SU-DHL-6 (cell line): ENCODE measurements at regions not wholly inside any gene's neighbourhood (a gene's known extent, or its start where the extent isn't known, plus 50 kb on each side); places are given as distances from the start of the nearest gene placed in this dataset.

ENCODE experiments used
- H2AFZ ChIP-seq: fragments of 200-600 bp; sonication (generic); 2 replicates; pipeline ENCODE4 v1.6.1; 2014; ENCODE audit warnings: low read depth, mild to moderate bottlenecking, moderate library complexity, mixed read lengths, antibody characterized with exemption, low read length; ENCODE audit not compliant: severe bottlenecking
- H3F3A ChIP-seq: fragments of 200-600 bp; shearing (Covaris generic); 2 replicates; pipeline ENCODE4 v1.6.0; 2016; ENCODE audit warnings: antibody characterized with exemption, mild to moderate bottlenecking; ENCODE audit not compliant: insufficient read depth
- H3K27ac ChIP-seq: fragments of 200-600 bp; sonication (generic); 2 replicates; pipeline ENCODE4 v1.5.1; 2016; ENCODE audit warnings: low read depth, mild to moderate bottlenecking, low read length, moderate library complexity, mixed read lengths
- H3K27me3 ChIP-seq: fragments of 200-600 bp; sonication (generic), shearing (Covaris generic); 2 replicates; pipeline ENCODE4 v1.6.0; 2014; ENCODE audit warnings: mild to moderate bottlenecking, low read length
- H3K36me3 ChIP-seq: fragments of 200-600 bp; sonication (generic); 2 replicates; pipeline ENCODE4 v1.6.1; 2014; ENCODE audit warnings: mild to moderate bottlenecking, low read length, mixed read lengths
- H3K4me2 ChIP-seq: fragments of 300-600, 200-600 bp; shearing (Covaris generic), sonication (generic); 2 replicates; pipeline ENCODE4 v1.6.0; 2014; ENCODE audit warnings: low read length, low read depth, mild to moderate bottlenecking; ENCODE audit not compliant: poor library complexity, severe bottlenecking
- H3K4me3 ChIP-seq: fragments of 200-600 bp; sonication (generic); 2 replicates; pipeline ENCODE4 v1.5.1; 2014; ENCODE audit warnings: antibody characterized with exemption, low read length, mild to moderate bottlenecking, mixed read lengths; ENCODE audit not compliant: insufficient read depth, poor library complexity, severe bottlenecking
- H3K79me2 ChIP-seq: fragments of 200-600 bp; sonication (generic); 2 replicates; pipeline ENCODE4 v1.6.1; 2014; ENCODE audit warnings: mild to moderate bottlenecking, low read length, moderate library complexity; ENCODE audit not compliant: insufficient read depth
- H3K9ac ChIP-seq: fragments of 200-600 bp; sonication (generic); 2 replicates; pipeline ENCODE4 v1.7.0; 2014; ENCODE audit warnings: mild to moderate bottlenecking, low read length
- H3K9me2 ChIP-seq: fragments of 200-600 bp; sonication (generic); replicated peaks from 2 replicates; pipeline ENCODE4 v1.6.1; 2014; ENCODE audit warnings: low read length; ENCODE audit not compliant: insufficient read depth
- H3K9me3 ChIP-seq: fragments of 200-600 bp; sonication (generic); 2 replicates; pipeline ENCODE4 v1.6.1; 2014; ENCODE audit warnings: low read length, mixed read lengths; ENCODE audit not compliant: insufficient read depth
- H4K20me1 ChIP-seq: fragments of 200-600 bp; sonication (generic); 2 replicates; pipeline ENCODE4 v1.6.1; 2014; ENCODE audit warnings: low read depth, mild to moderate bottlenecking, antibody characterized with exemption, low read length, moderate library complexity, mixed read lengths
- CTCF ChIP-seq: fragments of 200-600 bp; sonication (generic); IDR thresholded peaks from one replicate; pipeline ENCODE4 v1.5.1; 2017; ENCODE audit warnings: antibody characterized with exemption, mild to moderate bottlenecking, low read length, moderate library complexity; ENCODE audit not compliant: insufficient read depth, poor library complexity, severe bottlenecking
- EZH2phosphoT487 ChIP-seq: fragments of 200-600 bp; sonication (generic), shearing (Covaris generic); conservative IDR thresholded peaks from 2 replicates; pipeline ENCODE4 v1.6.1; 2018; ENCODE audit warnings: mild to moderate bottlenecking, antibody characterized with exemption, low read length, moderate library complexity, mixed read lengths

DNA sequence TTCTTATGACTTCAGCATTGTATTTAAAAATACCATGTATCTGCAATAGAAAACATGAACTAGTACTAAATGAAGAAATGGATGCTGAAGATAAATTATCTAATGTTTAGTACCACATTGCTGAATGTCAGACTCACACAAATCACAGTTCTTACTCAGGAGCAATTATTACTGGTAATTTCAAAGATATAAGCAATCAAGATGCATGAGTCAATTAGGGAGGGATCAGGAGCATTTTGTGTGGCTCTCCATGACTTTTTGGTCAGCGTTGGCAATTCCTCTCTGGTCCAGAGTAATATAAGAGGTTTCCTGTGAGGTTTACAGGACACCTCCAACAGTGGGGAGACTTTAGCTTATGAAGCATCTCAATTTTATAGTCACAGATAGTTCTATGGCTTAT is 167.0 kb upstream of the PCDH7 start:
- H3K4me3 ChIP-seq, result no peak overlapping the region
- H3K9me3 ChIP-seq, result no peaks in the 10 kb centered on the region
- H3K79me2 ChIP-seq, result no peaks in the 10 kb centered on the region
- no peaks in the 10 kb centered on the region for H3K36me3 ChIP-seq
- TF ChIP-seq CTCF (no peak), EZH2phosphoT487 (no peak)
- H3K9ac ChIP-seq, result no peak overlapping the region
- H4K20me1 ChIP-seq, result no peaks in the 10 kb centered on the region
- H3K9me2 ChIP-seq, result no peaks in the 10 kb centered on the region
- H3K4me2 ChIP-seq, result no peak overlapping the region
- H3F3A ChIP-seq, result no peaks in the 10 kb centered on the region
- no peaks in the 10 kb centered on the region for H3K27me3 ChIP-seq
- H2AFZ ChIP-seq, result no peak overlapping the region
- no peak overlapping the region for H3K27ac ChIP-seq

DNA sequence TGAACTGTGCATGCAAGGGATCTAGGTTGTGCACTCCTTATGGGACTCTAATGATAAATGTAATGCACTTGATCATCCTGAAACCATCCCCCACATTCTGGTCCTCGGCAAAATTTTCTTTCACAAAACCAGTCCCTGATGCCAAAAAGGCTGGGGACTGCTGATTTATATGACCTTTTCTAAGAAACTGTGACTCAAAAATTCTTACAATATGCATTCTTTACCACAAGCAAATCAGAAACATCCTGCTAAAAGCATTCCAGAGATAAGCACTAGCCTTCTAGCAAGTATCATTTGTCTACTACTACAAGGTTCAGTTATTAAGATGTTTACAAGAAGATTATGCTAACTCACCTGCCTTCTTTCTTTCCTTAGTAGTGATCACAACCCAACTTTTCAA is 166.5 kb upstream of the PCDH7 start:
- H4K20me1 ChIP-seq, result no peaks in the 10 kb centered on the region
- no peaks in the 10 kb centered on the region for H3F3A ChIP-seq
- H3K9me3 ChIP-seq, result no peaks in the 10 kb centered on the region
- H2AFZ ChIP-seq, result no peak overlapping the region
- no peak overlapping the region for H3K4me3 ChIP-seq
- TF ChIP-seq EZH2phosphoT487 (no peak), CTCF (no peak)
- H3K9ac ChIP-seq, result no peak overlapping the region
- H3K4me2 ChIP-seq, result no peak overlapping the region
- no peaks in the 10 kb centered on the region for H3K27me3 ChIP-seq
- no peak overlapping the region for H3K27ac ChIP-seq
- no peaks in the 10 kb centered on the region for H3K36me3 ChIP-seq
- no peaks in the 10 kb centered on the region for H3K9me2 ChIP-seq
- no peaks in the 10 kb centered on the region for H3K79me2 ChIP-seq

GRCh38 chr4:30555775-30556174 is 164.4 kb upstream of the PCDH7 start:
- Histone ChIP-seq H3K27me3 (no peaks in the 10 kb centered on the region), H3K9ac (no peak overlapping the region), H3K9me3 (no peaks in the 10 kb centered on the region), H3K36me3 (no peaks in the 10 kb centered on the region), H3K27ac (no peak overlapping the region), H3K4me2 (no peak overlapping the region), H3F3A (no peaks in the 10 kb centered on the region), H3K4me3 (no peak overlapping the region), H3K79me2 (no peaks in the 10 kb centered on the region), H3K9me2 (no peaks in the 10 kb centered on the region), H4K20me1 (no peaks in the 10 kb centered on the region), H2AFZ (no peak overlapping the region)
- TF ChIP-seq CTCF, result no peak
- no peak for TF ChIP-seq EZH2phosphoT487

DNA sequence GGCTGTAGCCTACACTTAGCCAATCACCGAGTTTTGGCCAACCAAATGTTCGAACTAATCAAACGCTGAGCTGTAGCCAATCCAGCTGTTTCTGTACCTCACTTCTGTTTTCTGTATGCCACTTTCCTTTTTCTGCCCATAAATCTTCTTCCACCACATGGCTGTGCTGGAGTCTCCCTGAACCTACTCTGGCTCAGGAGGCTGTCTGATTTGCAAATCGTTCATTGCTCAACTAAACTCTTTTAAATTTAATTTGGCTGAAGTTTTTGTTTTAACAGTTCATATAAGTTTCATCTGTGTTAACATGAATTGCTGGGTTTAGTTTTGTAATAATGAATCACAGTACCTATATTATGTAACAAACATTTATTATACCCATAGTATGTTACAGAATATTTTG is 160.7 kb upstream of the PCDH7 start:
- Histone ChIP-seq H3K4me2 (no peak overlapping the region), H3F3A (no peaks in the 10 kb centered on the region), H3K36me3 (no peaks in the 10 kb centered on the region), H2AFZ (no peak overlapping the region), H3K27ac (no peak overlapping the region), H3K9me2 (no peaks in the 10 kb centered on the region), H3K79me2 (no peaks in the 10 kb centered on the region), H4K20me1 (no peaks in the 10 kb centered on the region), H3K27me3 (no peaks in the 10 kb centered on the region), H3K9me3 (no peaks in the 10 kb centered on the region), H3K9ac (no peak overlapping the region), H3K4me3 (no peak overlapping the region)
- no peak for TF ChIP-seq CTCF
- no peak for TF ChIP-seq EZH2phosphoT487
